NT2/D1 (cell line): ENCODE measurements at regions not wholly inside any gene's neighbourhood (a gene's known extent, or its start where the extent isn't known, plus 50 kb on each side); places are given as distances from the start of the nearest gene placed in this dataset.

Experiments
- SUZ12 ChIP-seq: IDR thresholded peaks from 2 replicates; pipeline ENCODE4 v1.6.1; 2011; ENCODE audit not compliant: insufficient read length, insufficient read depth; ENCODE audit errors: extremely low read depth
- ZNF274 ChIP-seq: IDR thresholded peaks from 2 replicates; pipeline ENCODE4 v1.6.1; 2011; ENCODE audit warnings: mild to moderate bottlenecking, low read depth, low read length

DNA sequence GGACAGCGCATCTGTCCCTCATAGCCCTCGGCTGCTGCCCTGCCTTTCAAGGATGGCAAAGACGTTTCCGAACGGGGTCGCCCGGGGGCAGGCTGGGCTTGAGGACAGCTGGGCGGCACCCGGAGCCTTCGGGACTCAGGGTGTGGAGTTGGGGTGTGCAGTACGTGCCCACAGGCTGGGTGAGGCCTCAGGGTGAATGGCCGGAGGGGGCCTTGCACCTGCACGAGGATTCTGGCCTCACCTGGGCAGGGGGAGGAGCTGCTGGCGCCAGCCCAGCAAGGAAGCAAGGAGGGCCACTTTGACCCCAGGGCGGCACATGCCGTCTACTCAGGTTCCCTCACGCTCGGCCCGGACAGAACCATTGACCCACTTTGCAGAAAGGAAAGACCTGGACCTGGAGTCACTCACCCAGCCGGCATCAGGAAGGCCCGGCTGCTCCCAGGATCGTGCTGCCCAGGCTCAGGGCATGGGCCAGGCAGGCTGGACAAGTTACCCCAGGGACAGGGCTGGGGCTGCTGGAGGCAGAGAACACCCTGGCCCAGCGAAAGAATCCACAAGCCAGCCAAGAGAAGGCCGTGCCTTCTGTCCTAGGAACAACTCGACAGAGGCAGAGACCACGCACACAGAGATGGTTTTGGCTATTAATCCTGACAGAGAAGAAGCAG lies 65.1 kb upstream of the TTC34 start:
- TF ChIP-seq SUZ12, result no peak
- no peak for TF ChIP-seq ZNF274
